ENCODE measurements at regions not wholly inside any gene's neighbourhood (a gene's known extent, or its start where the extent isn't known, plus 50 kb on each side); places are given as distances from the start of the nearest gene placed in this dataset.

GRCh38 chr5:93186076-93186682 lies 394.8 kb downstream of the NR2F1-AS1 start (continued):
- no peak for TF ChIP-seq ZNF462 (CRISPR knock-in tag; IDR thresholded peaks at IDR 0.05)
- no peak for TF ChIP-seq REST (IDR thresholded peaks at IDR 0.05; ENCODE audit: unreplicated experiment)
- no peak for TF ChIP-seq JUNB (IDR thresholded peaks at IDR 0.05; ENCODE audit: unreplicated experiment)
- TF ChIP-seq CREB1 (CRISPR knock-in tag; IDR thresholded peaks at IDR 0.05; ENCODE audit: low read depth): no peak

- H3K27me3 Mint-ChIP-seq (ENCODE audit: insufficient read depth, low read depth, poor library complexity): no peaks in the 10 kb centered on the region
- no peaks in the 10 kb centered on the region for H3K27me3 ChIP-seq (ENCODE audit: insufficient read depth)
- ATAC-seq: no peak
- no peaks in the 10 kb centered on the region for H4K20me1 ChIP-seq (replicated peaks; ENCODE audit: insufficient read depth)
- no peaks in the 10 kb centered on the region; the same call in 1 of the 2 replicates for H3K36me3 ChIP-seq (ENCODE audit: insufficient read depth)
- H3K9me3 Mint-ChIP-seq: no peaks in the 10 kb centered on the region
- H2AFZ ChIP-seq: no peak overlapping the region
- H3K4me3 ChIP-seq: no peak overlapping the region
- no peaks in the 10 kb centered on the region for H3K79me2 ChIP-seq (replicated peaks; ENCODE audit: insufficient read depth)
- no peaks in the 10 kb centered on the region for H3K4me1 Mint-ChIP-seq
- H3K27ac Mint-ChIP-seq: no peak overlapping the region
- no peak overlapping the region for H3K27ac ChIP-seq (ENCODE audit: low read depth)
- no peaks in the 10 kb centered on the region for H3K36me3 Mint-ChIP-seq (ENCODE audit: low read depth)
- no peaks in the 10 kb centered on the region for H3K9me2 ChIP-seq (ENCODE audit: insufficient read depth)
- no peak overlapping the region for H3K4me3 Mint-ChIP-seq
- H3F3A ChIP-seq (replicated peaks; ENCODE audit: low read depth): no peaks in the 10 kb centered on the region
- no peaks in the 10 kb centered on the region for H3K4me1 ChIP-seq (ENCODE audit: insufficient read depth)
- no peak overlapping the region for H3K4me2 ChIP-seq
- no peak for DNase-seq (ENCODE audit: low spot score)
- TF ChIP-seq STAT1 (IDR thresholded peaks at IDR 0.05; ENCODE audit: unreplicated experiment) (no peak), ZNF462 (CRISPR knock-in tag; IDR thresholded peaks at IDR 0.05) (no peak)
Measured at GRCh38 chr5:93184041-93184440, 397.0 kb downstream of the NR2F1-AS1 start.

All from GM23338 (cell line).